ENCODE measurements at regions not wholly inside any gene's neighbourhood (a gene's known extent, or its start where the extent isn't known, plus 50 kb on each side); places are given as distances from the start of the nearest gene placed in this dataset.

GRCh38 chr5:167864801-167865200, 426.6 kb upstream of the WWC1 start:
- 92 to 95% methylated on average over 5 to 6 of the region's 6 CpGs for WGBS, 2 experiments (ENCODE audit: insufficient coverage in 1 of 2, insufficient read length in 1 of 2)
- Mint-ChIP-seq H3K27me3 (ENCODE audit: insufficient read depth) (no peaks in the 10 kb centered on the region), H3K4me1 (peaks cover 18% of the 10 kb centered on the region), H3K9me3 (peaks cover 3% of the 10 kb centered on the region), H3K36me3 (ENCODE audit: low read depth) (peaks cover 3% of the 10 kb centered on the region), H3K4me3 (no peak overlapping the region), H3K27ac (no peak overlapping the region)
- Histone ChIP-seq H3K36me3 (ENCODE audit: control insufficient read depth, insufficient read depth, low read length) (no peaks in the 10 kb centered on the region), H3K27ac (ENCODE audit: low read depth, low read length) (no peak overlapping the region), H3K9ac (ENCODE audit: extremely low read depth, low read length, poor library complexity, severe bottlenecking) (no peak overlapping the region), H3K27me3 (ENCODE audit: control insufficient read depth, insufficient read depth, low read length, poor library complexity, severe bottlenecking) (no peaks in the 10 kb centered on the region), H3K4me3 (ENCODE audit: low read length) (no peak overlapping the region), H3K4me1 (ENCODE audit: control insufficient read depth, insufficient read depth, low read length) (peaks cover 16% of the 10 kb centered on the region), H3K9me3 (ENCODE audit: control insufficient read depth, low read length) (no peaks in the 10 kb centered on the region)
- DNase-seq: no peak
- no peak for TF ChIP-seq CTCF (conservative IDR thresholded peaks at IDR 0.05)

- Histone ChIP-seq H3K9me3 (ENCODE audit: control insufficient read depth, low read length) (no peaks in the 10 kb centered on the region), H3K4me3 (ENCODE audit: low read length) (no peak overlapping the region), H3K27ac (ENCODE audit: low read depth, low read length) (no peak overlapping the region), H3K9ac (ENCODE audit: extremely low read depth, low read length, poor library complexity, severe bottlenecking) (no peak overlapping the region), H3K36me3 (ENCODE audit: control insufficient read depth, insufficient read depth, low read length) (no peaks in the 10 kb centered on the region), H3K27me3 (ENCODE audit: control insufficient read depth, insufficient read depth, low read length, poor library complexity, severe bottlenecking) (no peaks in the 10 kb centered on the region), H3K4me1 (ENCODE audit: control insufficient read depth, insufficient read depth, low read length) (peaks cover 13% of the 10 kb centered on the region)
- no peaks in the 10 kb centered on the region for H3K9me3 Mint-ChIP-seq
- no peaks in the 10 kb centered on the region for H3K27me3 Mint-ChIP-seq (ENCODE audit: insufficient read depth)
- WGBS, 2 experiments (ENCODE audit: insufficient coverage in 1 of 2, insufficient read length in 1 of 2): 73 to 86% methylated on average over 1 to 3 of the region's 3 CpGs
- H3K4me3 Mint-ChIP-seq: no peak overlapping the region
- TF ChIP-seq CTCF (conservative IDR thresholded peaks at IDR 0.05): no peak
- H3K36me3 Mint-ChIP-seq (ENCODE audit: low read depth): no peaks in the 10 kb centered on the region
- DNase-seq: no peak
- peaks cover 16% of the 10 kb centered on the region for H3K4me1 Mint-ChIP-seq
- H3K27ac Mint-ChIP-seq: no peak overlapping the region
Observed at GRCh38 chr5:167866797-167867196, 424.6 kb upstream of the WWC1 start.

GRCh38 chr5:167867281-167867680, 424.2 kb upstream of the WWC1 start:
- H3K4me1 Mint-ChIP-seq: peaks cover 12% of the 10 kb centered on the region
- H3K4me1 ChIP-seq (ENCODE audit: control insufficient read depth, insufficient read depth, low read length): peaks cover 11% of the 10 kb centered on the region
- no peak for DNase-seq
- no peaks in the 10 kb centered on the region for H3K27me3 Mint-ChIP-seq (ENCODE audit: insufficient read depth)
- no peak for TF ChIP-seq CTCF (conservative IDR thresholded peaks at IDR 0.05)
- no peak overlapping the region for H3K27ac Mint-ChIP-seq
- no peaks in the 10 kb centered on the region for H3K9me3 ChIP-seq (ENCODE audit: control insufficient read depth, low read length)
- no peaks in the 10 kb centered on the region for H3K27me3 ChIP-seq (ENCODE audit: control insufficient read depth, insufficient read depth, low read length, poor library complexity, severe bottlenecking)
- H3K36me3 Mint-ChIP-seq (ENCODE audit: low read depth): no peaks in the 10 kb centered on the region
- no peak overlapping the region for H3K4me3 Mint-ChIP-seq
- H3K9me3 Mint-ChIP-seq: no peaks in the 10 kb centered on the region
- no peaks in the 10 kb centered on the region for H3K36me3 ChIP-seq (ENCODE audit: control insufficient read depth, insufficient read depth, low read length)
- 93 to 95% methylated on average over 4 to 5 of the region's 5 CpGs for WGBS, 2 experiments (ENCODE audit: insufficient coverage in 1 of 2, insufficient read length in 1 of 2)
- H3K4me3 ChIP-seq (ENCODE audit: low read length): no peak overlapping the region
- no peak overlapping the region for H3K9ac ChIP-seq (ENCODE audit: extremely low read depth, low read length, poor library complexity, severe bottlenecking)
- H3K27ac ChIP-seq (ENCODE audit: low read depth, low read length): no peak overlapping the region

Measured in endodermal cell (in vitro differentiated cells).